Lung (tissue), 11 donors: ENCODE measurements at regions not wholly inside any gene's neighbourhood (a gene's known extent, or its start where the extent isn't known, plus 50 kb on each side); places are given as distances from the start of the nearest gene placed in this dataset.

Experiments
- ATAC-seq: fragments of 200-7000 bp; cut with Tn5 transposase; one replicate; pipeline ENCODE4 v1.9.1; 2020; ENCODE audit warnings: moderate number of reproducible peaks; ENCODE audit not compliant: insufficient read depth, low FRiP score
- DNase-seq, 3 donors: peaks; one replicate each; pipeline ENCODE4 v3.0.0-alpha.2; 2013 to 2017
- H3K27ac ChIP-seq, 2 donors: one replicate each; pipeline ENCODE4 v1.5.1; 2013; ENCODE audit warnings: mild to moderate bottlenecking in 2 of 2, moderate library complexity in 2 of 2, control low read depth in 1 of 2, inconsistent platforms in 1 of 2, low read depth in 1 of 2, low read length in 1 of 2
- H3K27me3 ChIP-seq, 3 donors: one replicate each; pipeline ENCODE4 v1.5.1; 2013; ENCODE audit warnings: low read length in 2 of 3; ENCODE audit not compliant: control insufficient read depth in 3 of 3, insufficient read depth in 3 of 3
- H3K36me3 ChIP-seq, 4 donors: one replicate each; pipeline ENCODE4 v1.5.1; 2013; ENCODE audit warnings: low read length in 4 of 4, mild to moderate bottlenecking in 1 of 4, moderate library complexity in 1 of 4; ENCODE audit not compliant: control insufficient read depth in 4 of 4, insufficient read depth in 4 of 4
- H3K4me1 ChIP-seq, 5 donors: one replicate each; pipeline ENCODE4 v1.5.1; 2013; ENCODE audit warnings: low read length in 5 of 5, mild to moderate bottlenecking in 2 of 5, moderate library complexity in 1 of 5; ENCODE audit not compliant: control insufficient read depth in 5 of 5, insufficient read depth in 5 of 5
- H3K4me3 ChIP-seq: one replicate; pipeline ENCODE4 v1.5.1; 2013; ENCODE audit warnings: mild to moderate bottlenecking, control low read depth, moderate library complexity
- H3K9ac ChIP-seq, 2 donors: one replicate each; pipeline ENCODE4 v1.5.1; 2013; ENCODE audit warnings: low read length in 2 of 2, control low read depth in 1 of 2; ENCODE audit not compliant: insufficient read depth in 1 of 2
- H3K9me3 ChIP-seq, 4 donors: one replicate each; pipeline ENCODE4 v1.5.1; 2013; ENCODE audit warnings: low read length in 3 of 4, mild to moderate bottlenecking in 1 of 4, moderate library complexity in 1 of 4; ENCODE audit not compliant: control insufficient read depth in 4 of 4, insufficient read depth in 3 of 4
- WGBS, 2 donors: extraction: QIAGEN DNeasy Blood & Tissue Kit; methylation state at CpG; one replicate each; pipeline ENCODE4 v1.1.7; 2013; 5-methylcytosine and 5-hydroxymethylcytosine counted together
- TF ChIP-seq, protein P1 (sequence below): IDR thresholded peaks from 2 replicates; pipeline ENCODE4 v1.5.1; 2012; ENCODE audit warnings: mild to moderate bottlenecking; ENCODE audit errors: control extremely low read depth, extremely low read depth
- donor health status: control.
- donor health status: control.
- donor health status: Bipolar disorder and iron deficiency.
- donor health status: healthy.
- donor health status: DM: yes; HTN: yes; CAD: no.

DNA sequence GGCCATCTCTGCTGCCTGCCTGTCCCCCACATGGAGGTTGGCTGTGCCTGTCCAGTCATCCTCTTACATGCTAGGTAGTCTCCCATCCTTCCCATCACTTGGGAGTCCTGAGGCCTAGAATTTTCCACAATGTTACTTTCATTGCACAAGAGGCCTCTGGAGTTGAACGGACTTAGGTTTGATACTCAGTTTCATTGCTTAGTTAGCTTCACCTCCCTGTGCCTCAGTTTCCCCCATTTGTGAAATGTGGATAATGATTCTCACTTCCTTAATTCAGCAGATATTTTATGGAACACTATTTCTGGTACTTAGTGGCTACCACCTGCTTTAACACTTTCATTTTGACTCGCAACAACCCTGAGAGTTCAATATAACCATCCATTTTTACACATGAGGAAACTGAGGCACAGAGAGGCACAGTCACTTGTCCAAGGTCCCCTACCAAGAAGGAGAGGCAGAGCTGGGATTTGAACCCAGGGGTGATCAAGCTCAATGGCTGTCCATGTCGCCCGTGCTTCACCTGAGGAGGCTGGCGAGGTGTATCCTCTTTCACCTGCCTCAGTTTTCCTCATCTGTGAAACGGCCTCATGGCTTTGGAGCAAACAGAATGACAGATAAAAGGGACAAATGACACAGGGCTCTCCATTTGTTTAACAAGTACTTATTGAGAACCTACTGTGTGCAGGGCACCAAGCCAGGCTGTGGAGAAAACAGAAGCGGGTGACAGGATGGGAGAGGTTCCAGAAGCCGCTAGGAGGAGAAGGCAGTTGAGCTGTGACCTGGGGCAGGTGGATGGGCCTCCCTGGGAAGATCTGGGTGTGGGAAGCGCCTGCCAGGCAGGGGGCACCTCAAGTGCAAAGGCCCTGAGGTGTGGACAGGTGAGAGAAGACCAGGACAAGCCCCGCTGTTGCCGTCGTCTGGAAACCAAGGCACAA, 154.3 kb upstream of the PTPN1 start:
- TF ChIP-seq, protein P1, sequence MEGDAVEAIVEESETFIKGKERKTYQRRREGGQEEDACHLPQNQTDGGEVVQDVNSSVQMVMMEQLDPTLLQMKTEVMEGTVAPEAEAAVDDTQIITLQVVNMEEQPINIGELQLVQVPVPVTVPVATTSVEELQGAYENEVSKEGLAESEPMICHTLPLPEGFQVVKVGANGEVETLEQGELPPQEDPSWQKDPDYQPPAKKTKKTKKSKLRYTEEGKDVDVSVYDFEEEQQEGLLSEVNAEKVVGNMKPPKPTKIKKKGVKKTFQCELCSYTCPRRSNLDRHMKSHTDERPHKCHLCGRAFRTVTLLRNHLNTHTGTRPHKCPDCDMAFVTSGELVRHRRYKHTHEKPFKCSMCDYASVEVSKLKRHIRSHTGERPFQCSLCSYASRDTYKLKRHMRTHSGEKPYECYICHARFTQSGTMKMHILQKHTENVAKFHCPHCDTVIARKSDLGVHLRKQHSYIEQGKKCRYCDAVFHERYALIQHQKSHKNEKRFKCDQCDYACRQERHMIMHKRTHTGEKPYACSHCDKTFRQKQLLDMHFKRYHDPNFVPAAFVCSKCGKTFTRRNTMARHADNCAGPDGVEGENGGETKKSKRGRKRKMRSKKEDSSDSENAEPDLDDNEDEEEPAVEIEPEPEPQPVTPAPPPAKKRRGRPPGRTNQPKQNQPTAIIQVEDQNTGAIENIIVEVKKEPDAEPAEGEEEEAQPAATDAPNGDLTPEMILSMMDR: no peak
- no peak for ATAC-seq
- Histone ChIP-seq H3K36me3 (no peaks in the 10 kb centered on the region), H3K4me3 (no peak overlapping the region), H3K4me1 (peaks cover 0 to 53% (median 15%) of the 10 kb centered on the region in 5 donors), H3K9ac (no peak overlapping the region), H3K27ac (peak overlapping the region in 1 of 2 donors; percentile 6), H3K27me3 (no peaks in the 10 kb centered on the region), H3K9me3 (no peaks in the 10 kb centered on the region)
- DNase-seq: no peak
- 85 to 86% methylated on average over 12 of the region's 12 CpGs for WGBS, 2 donors

- ATAC-seq: no peak
These were observed 153.7 kb upstream of the PTPN1 start for GRCh38 chr20:50356525-50356885.

DNA sequence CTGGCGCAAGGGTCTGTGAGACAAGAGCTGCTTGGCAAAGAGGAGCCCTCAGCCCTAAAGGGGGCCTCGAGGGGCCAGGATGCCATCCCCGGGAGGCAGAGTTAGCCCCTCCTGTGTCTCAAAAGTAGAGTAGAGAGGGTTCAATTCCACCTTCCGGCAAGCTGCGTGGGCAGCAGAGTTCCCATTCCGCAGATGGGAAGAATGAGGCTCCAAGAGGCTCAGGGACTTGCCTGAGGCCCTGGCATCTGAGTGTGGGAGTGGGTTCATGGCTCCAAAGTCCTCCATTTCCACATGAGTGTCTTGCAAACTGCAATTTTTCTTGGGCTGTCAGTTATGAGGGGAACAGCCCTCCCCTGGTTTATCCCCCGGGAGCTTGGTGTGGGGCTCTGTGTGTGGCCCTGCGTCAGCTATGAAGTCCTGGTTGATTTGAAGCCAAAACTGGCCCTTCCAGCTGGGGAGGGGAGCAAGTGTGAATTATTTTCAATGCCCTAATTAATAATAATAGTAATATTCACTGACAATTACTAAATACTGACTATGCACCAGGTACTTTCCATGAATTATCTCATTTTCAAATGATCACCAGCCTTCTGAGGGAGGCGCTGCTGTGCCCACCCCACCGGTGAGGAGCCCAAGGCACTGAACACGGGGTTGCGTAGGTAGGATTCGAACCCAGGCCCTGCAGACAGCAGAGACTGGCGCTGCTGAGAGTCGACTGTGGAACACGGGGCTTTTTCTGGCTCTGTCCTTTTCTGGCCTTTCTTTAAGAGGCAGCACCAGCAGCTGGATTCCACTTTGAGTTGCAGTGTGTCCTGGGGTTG, 153.0 kb upstream of the PTPN1 start:
- DNase-seq: peak; percentile 50 to 69 (median 67)
- H3K36me3 ChIP-seq: no peaks in the 10 kb centered on the region
- WGBS, 2 donors: 86 to 93% methylated on average over 16 of the region's 16 CpGs
- peaks cover 0 to 62% (median 15%) of the 10 kb centered on the region in 5 donors for H3K4me1 ChIP-seq
- H3K27ac ChIP-seq: no peak overlapping the region
- no peak overlapping the region for H3K9ac ChIP-seq
- no peak overlapping the region for H3K4me3 ChIP-seq
- no peaks in the 10 kb centered on the region for H3K27me3 ChIP-seq
- no peaks in the 10 kb centered on the region for H3K9me3 ChIP-seq
- ATAC-seq: no peak
- TF ChIP-seq, protein P1: no peak

More at GRCh38 chr20:50356525-50356885, 153.7 kb upstream of the PTPN1 start:
- DNase-seq: peak; percentile 78 to 87 (median 83)
- TF ChIP-seq, protein P1: no peak
- peaks cover 0 to 59% (median 15%) of the 10 kb centered on the region in 5 donors for H3K4me1 ChIP-seq
- H3K27ac ChIP-seq: no peak overlapping the region
- 66 to 68% methylated on average over 14 of the region's 14 CpGs for WGBS, 2 donors
- no peak overlapping the region for H3K9ac ChIP-seq
- H3K27me3 ChIP-seq: no peaks in the 10 kb centered on the region
- H3K36me3 ChIP-seq: no peaks in the 10 kb centered on the region
- no peaks in the 10 kb centered on the region for H3K9me3 ChIP-seq
- H3K4me3 ChIP-seq: no peak overlapping the region
